HEK293 (cell line): ENCODE measurements at regions not wholly inside any gene's neighbourhood (a gene's known extent, or its start where the extent isn't known, plus 50 kb on each side); places are given as distances from the start of the nearest gene placed in this dataset.

ENCODE experiments used
- GLI2 ChIP-seq: fragments of 450-650 bp; formaldehyde crosslinking; IDR thresholded peaks from 2 replicates; pipeline ENCODE4; 2017; ENCODE audit warnings: missing biosample characterization, missing genetic modification characterization, low read depth, borderline replicate concordance
- GLIS1 ChIP-seq: fragments of 450-650 bp; formaldehyde crosslinking; IDR thresholded peaks from 2 replicates; pipeline ENCODE4 v1.5.1; 2016; ENCODE audit warnings: missing biosample characterization, missing genetic modification characterization
- HOXC10 ChIP-seq: sonication (generic); formaldehyde crosslinking; IDR thresholded peaks from 2 replicates; pipeline ENCODE4 v1.8.1; 2023; ENCODE audit warnings: mild to moderate bottlenecking, missing genetic modification reagents
- KLF9 ChIP-seq: fragments of 450-650 bp; formaldehyde crosslinking; IDR thresholded peaks from 2 replicates; pipeline ENCODE4 v1.5.1; 2016; ENCODE audit warnings: missing biosample characterization, missing genetic modification characterization, low read depth
- SCRT1 ChIP-seq: fragments of 450-650 bp; formaldehyde crosslinking; IDR thresholded peaks from 2 replicates; pipeline ENCODE4 v1.5.1; 2016; ENCODE audit warnings: missing biosample characterization, missing genetic modification characterization, borderline replicate concordance
- WT1 ChIP-seq: fragments of 450-650 bp; formaldehyde crosslinking; IDR thresholded peaks from 2 replicates; pipeline ENCODE4 v1.5.1; 2016; ENCODE audit warnings: missing biosample characterization, missing genetic modification characterization
- YY2 ChIP-seq: fragments of 450-650 bp; formaldehyde crosslinking; IDR thresholded peaks from 2 replicates; pipeline ENCODE4 v1.5.1; 2016; ENCODE audit warnings: missing biosample characterization, missing genetic modification characterization
- ZFP3 ChIP-seq: fragments of 450-650 bp; formaldehyde crosslinking; IDR thresholded peaks from 2 replicates; pipeline ENCODE4 v1.5.1; 2016; ENCODE audit warnings: low read depth, missing biosample characterization, missing genetic modification characterization
- ZIC2 ChIP-seq: fragments of 450-650 bp; formaldehyde crosslinking; IDR thresholded peaks from 2 replicates; pipeline ENCODE4 v1.5.1; 2016; ENCODE audit warnings: missing biosample characterization, missing genetic modification characterization
- ZNF155 ChIP-seq: fragments of 450-650 bp; formaldehyde crosslinking; IDR thresholded peaks from 2 replicates; pipeline ENCODE4 v1.5.1; 2016; ENCODE audit warnings: missing biosample characterization, missing genetic modification characterization
- ZNF341 ChIP-seq: fragments of 450-650 bp; formaldehyde crosslinking; IDR thresholded peaks from 2 replicates; pipeline ENCODE4; 2016; ENCODE audit warnings: low read depth, missing biosample characterization, missing genetic modification characterization
- ZNF660 ChIP-seq: fragments of 450-650 bp; IDR thresholded peaks from 2 replicates; pipeline ENCODE4 v1.5.1; 2018; ENCODE audit warnings: missing biosample characterization, mild to moderate bottlenecking, missing genetic modification characterization
- ZNF677 ChIP-seq: fragments of 450-650 bp; IDR thresholded peaks from 2 replicates; pipeline ENCODE4 v1.5.0; 2018; ENCODE audit warnings: missing biosample characterization, mild to moderate bottlenecking, missing genetic modification characterization, moderate library complexity
- ZNF704 ChIP-seq: fragments of 450-650 bp; formaldehyde crosslinking; IDR thresholded peaks from 2 replicates; pipeline ENCODE4 v1.5.1; 2016; ENCODE audit warnings: missing biosample characterization, missing genetic modification characterization
- ZNF830 ChIP-seq: fragments of 450-650 bp; IDR thresholded peaks from 2 replicates; pipeline ENCODE4 v1.5.0; 2018; ENCODE audit warnings: missing biosample characterization, missing genetic modification characterization, low read depth, mild to moderate bottlenecking, moderate library complexity
- TF ChIP-seq, protein P1 (sequence below): fragments of 450-650 bp; formaldehyde crosslinking; IDR thresholded peaks from 2 replicates; pipeline ENCODE4 v1.5.1; 2016; ENCODE audit warnings: missing biosample characterization, missing genetic modification characterization
- TF ChIP-seq, protein P2 (sequence below): fragments of 450-650 bp; formaldehyde crosslinking; IDR thresholded peaks from 2 replicates; pipeline ENCODE4 v1.5.1; 2017; ENCODE audit warnings: missing biosample characterization, missing genetic modification characterization
- TF ChIP-seq, protein P3 (sequence below): fragments of 450-650 bp; formaldehyde crosslinking; IDR thresholded peaks from 2 replicates; pipeline ENCODE4 v1.5.1; 2016; ENCODE audit warnings: missing biosample characterization, missing genetic modification characterization
- TF ChIP-seq, protein P4 (sequence below): fragments of 450-650 bp; formaldehyde crosslinking; IDR thresholded peaks from 2 replicates; pipeline ENCODE4 v1.5.1; 2017; ENCODE audit warnings: missing biosample characterization, missing genetic modification characterization

DNA sequence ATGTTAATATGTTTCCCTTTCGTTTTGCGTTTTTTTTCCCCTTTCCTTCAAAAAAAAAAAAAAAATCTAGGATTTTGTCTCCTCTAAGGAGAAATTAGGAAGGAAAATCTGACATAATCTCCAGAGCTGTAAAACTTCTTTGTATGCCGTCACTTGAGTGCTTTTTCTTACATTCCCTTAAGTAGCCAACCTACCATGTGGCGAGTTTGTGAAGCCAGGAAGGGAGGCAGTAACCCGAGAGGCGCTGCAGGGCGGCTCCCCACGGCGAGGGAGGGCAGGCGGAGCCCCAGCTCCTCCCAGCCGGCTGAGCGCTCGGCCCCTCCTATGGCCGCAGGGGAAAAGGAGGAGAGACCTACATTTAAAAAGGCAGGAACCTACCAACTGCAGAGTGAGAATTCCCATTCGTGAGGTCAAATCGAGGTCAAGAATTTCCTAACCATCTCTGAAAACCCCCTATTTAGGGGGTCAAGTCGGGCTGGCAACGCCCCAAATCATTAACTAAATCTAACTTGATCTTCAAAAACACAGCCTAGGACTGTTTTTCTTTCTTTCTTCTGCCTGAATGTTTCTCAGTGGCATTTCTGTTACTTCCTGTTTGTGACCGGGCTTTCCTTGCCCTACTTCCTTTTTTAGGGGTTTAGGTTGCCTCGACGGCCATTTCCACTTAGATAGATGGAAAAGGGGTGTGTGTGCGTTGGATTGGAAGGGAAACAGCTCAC lies 345.1 kb upstream of the KLF3 start (continued):
- TF ChIP-seq, protein P1, sequence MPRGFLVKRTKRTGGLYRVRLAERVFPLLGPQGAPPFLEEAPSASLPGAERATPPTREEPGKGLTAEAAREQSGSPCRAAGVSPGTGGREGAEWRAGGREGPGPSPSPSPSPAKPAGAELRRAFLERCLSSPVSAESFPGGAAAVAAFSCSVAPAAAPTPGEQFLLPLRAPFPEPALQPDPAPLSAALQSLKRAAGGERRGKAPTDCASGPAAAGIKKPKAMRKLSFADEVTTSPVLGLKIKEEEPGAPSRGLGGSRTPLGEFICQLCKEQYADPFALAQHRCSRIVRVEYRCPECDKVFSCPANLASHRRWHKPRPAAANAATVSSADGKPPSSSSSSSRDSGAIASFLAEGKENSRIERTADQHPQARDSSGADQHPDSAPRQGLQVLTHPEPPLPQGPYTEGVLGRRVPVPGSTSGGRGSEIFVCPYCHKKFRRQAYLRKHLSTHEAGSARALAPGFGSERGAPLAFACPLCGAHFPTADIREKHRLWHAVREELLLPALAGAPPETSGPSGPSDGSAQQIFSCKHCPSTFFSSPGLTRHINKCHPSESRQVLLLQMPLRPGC (tag by site-specific recombination), result peak; percentile 69; the same call in 1 of the 2 replicates
- TF ChIP-seq ZIC2 (tag by site-specific recombination) (0 out of 2 replicates have a peak, but pooled peaks have one; percentile 33), ZNF155 (tag by site-specific recombination) (no peak), ZNF704 (no peak), ZNF660 (tag by site-specific recombination) (0 out of 2 replicates have a peak, but pooled peaks have one; percentile 34), ZNF830 (tag by site-specific recombination) (no peak), SCRT1 (no peak), GLI2 (tag by site-specific recombination) (no peak), ZNF677 (tag by site-specific recombination) (no peak), WT1 (tag by site-specific recombination) (peak; percentile 97), KLF9 (tag by site-specific recombination) (no peak; the same call in 1 of the 2 replicates), ZFP3 (tag by site-specific recombination) (no peak), YY2 (tag by site-specific recombination) (no peak), ZNF341 (tag by site-specific recombination) (no peak), GLIS1 (tag by site-specific recombination) (peak; percentile 65), HOXC10 (CRISPR knock-in tag) (no peak)
- TF ChIP-seq, protein P2, sequence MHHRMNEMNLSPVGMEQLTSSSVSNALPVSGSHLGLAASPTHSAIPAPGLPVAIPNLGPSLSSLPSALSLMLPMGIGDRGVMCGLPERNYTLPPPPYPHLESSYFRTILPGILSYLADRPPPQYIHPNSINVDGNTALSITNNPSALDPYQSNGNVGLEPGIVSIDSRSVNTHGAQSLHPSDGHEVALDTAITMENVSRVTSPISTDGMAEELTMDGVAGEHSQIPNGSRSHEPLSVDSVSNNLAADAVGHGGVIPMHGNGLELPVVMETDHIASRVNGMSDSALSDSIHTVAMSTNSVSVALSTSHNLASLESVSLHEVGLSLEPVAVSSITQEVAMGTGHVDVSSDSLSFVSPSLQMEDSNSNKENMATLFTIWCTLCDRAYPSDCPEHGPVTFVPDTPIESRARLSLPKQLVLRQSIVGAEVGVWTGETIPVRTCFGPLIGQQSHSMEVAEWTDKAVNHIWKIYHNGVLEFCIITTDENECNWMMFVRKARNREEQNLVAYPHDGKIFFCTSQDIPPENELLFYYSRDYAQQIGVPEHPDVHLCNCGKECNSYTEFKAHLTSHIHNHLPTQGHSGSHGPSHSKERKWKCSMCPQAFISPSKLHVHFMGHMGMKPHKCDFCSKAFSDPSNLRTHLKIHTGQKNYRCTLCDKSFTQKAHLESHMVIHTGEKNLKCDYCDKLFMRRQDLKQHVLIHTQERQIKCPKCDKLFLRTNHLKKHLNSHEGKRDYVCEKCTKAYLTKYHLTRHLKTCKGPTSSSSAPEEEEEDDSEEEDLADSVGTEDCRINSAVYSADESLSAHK (tag by site-specific recombination), result no peak
- TF ChIP-seq, protein P3, sequence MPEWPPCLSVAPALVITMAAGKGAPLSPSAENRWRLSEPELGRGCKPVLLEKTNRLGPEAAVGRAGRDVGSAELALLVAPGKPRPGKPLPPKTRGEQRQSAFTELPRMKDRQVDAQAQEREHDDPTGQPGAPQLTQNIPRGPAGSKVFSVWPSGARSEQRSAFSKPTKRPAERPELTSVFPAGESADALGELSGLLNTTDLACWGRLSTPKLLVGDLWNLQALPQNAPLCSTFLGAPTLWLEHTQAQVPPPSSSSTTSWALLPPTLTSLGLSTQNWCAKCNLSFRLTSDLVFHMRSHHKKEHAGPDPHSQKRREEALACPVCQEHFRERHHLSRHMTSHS (tag by site-specific recombination), result no peak
- TF ChIP-seq, protein P4, sequence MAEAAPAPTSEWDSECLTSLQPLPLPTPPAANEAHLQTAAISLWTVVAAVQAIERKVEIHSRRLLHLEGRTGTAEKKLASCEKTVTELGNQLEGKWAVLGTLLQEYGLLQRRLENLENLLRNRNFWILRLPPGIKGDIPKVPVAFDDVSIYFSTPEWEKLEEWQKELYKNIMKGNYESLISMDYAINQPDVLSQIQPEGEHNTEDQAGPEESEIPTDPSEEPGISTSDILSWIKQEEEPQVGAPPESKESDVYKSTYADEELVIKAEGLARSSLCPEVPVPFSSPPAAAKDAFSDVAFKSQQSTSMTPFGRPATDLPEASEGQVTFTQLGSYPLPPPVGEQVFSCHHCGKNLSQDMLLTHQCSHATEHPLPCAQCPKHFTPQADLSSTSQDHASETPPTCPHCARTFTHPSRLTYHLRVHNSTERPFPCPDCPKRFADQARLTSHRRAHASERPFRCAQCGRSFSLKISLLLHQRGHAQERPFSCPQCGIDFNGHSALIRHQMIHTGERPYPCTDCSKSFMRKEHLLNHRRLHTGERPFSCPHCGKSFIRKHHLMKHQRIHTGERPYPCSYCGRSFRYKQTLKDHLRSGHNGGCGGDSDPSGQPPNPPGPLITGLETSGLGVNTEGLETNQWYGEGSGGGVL (tag by site-specific recombination), result no peak
